Chondrocyte (in vitro differentiated cells): ENCODE measurements at regions not wholly inside any gene's neighbourhood (a gene's known extent, or its start where the extent isn't known, plus 50 kb on each side); places are given as distances from the start of the nearest gene placed in this dataset.

ENCODE experiments used
- DNase-seq: peaks from one replicate; pipeline ENCODE4 v3.0.0; 2021; ENCODE audit warnings: mixed read lengths, low spot score
- H3K27ac Mint-ChIP-seq: one replicate; pipeline ENCODE4 v1.8.0; 2021; ENCODE audit warnings: mild to moderate bottlenecking, moderate library complexity, mixed read lengths; ENCODE audit not compliant: unreplicated experiment
- H3K27me3 Mint-ChIP-seq: 2 replicates; pipeline ENCODE4 v1.8.0; 2021; ENCODE audit warnings: low read depth, mixed read lengths
- H3K36me3 Mint-ChIP-seq: 2 replicates; pipeline ENCODE4 v1.8.0; 2021; ENCODE audit warnings: low read depth, mixed read lengths
- H3K4me1 Mint-ChIP-seq: 2 replicates; pipeline ENCODE4 v1.8.0; 2021; ENCODE audit warnings: low read depth, mild to moderate bottlenecking, mixed read lengths
- H3K4me3 Mint-ChIP-seq: one replicate; pipeline ENCODE4 v1.8.0; 2021; ENCODE audit warnings: mild to moderate bottlenecking, moderate library complexity, mixed read lengths; ENCODE audit not compliant: unreplicated experiment
- H3K9me3 Mint-ChIP-seq: 2 replicates; pipeline ENCODE4 v1.8.0; 2021; ENCODE audit warnings: low read depth, mixed read lengths
- TF ChIP-seq, protein P1 (sequence below): fragments of 200-600 bp; sonication (generic); IDR thresholded peaks from 2 replicates; pipeline ENCODE4 v1.5.0; 2021; ENCODE audit warnings: antibody characterized with exemption, mild to moderate bottlenecking, moderate library complexity

DNA sequence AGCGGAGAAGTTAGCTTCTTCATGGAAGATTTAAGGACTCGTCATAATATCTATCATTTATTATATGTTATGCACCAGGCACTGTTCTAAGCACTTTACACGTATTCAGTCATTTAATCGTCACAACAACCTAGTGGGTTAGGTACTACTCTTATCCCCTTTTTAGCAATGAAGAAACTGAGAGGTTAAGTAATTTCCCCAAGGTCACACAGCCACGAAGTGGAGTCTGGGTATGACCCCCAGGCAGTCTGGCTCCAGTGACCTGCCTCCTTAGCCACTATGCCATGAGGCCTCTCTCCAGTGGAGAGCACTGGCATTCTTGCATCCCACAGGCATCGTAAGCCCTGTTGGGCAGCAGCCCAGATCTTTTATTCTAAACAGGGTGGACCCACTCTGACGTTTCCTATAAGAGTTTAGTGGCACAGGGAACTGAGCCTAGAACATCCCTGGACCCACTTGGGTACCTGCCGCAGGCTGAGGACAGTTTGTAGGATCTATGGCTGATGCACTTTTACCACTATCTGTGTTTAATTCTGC lies 123.0 kb downstream of the NAV1 start:
- Mint-ChIP-seq H3K4me3 (no peak overlapping the region), H3K9me3 (no peaks in the 10 kb centered on the region), H3K27ac (no peak overlapping the region), H3K27me3 (no peaks in the 10 kb centered on the region), H3K4me1 (peaks cover 59% of the 10 kb centered on the region), H3K36me3 (peaks cover 18% of the 10 kb centered on the region)
- no peak for DNase-seq
- TF ChIP-seq, protein P1, sequence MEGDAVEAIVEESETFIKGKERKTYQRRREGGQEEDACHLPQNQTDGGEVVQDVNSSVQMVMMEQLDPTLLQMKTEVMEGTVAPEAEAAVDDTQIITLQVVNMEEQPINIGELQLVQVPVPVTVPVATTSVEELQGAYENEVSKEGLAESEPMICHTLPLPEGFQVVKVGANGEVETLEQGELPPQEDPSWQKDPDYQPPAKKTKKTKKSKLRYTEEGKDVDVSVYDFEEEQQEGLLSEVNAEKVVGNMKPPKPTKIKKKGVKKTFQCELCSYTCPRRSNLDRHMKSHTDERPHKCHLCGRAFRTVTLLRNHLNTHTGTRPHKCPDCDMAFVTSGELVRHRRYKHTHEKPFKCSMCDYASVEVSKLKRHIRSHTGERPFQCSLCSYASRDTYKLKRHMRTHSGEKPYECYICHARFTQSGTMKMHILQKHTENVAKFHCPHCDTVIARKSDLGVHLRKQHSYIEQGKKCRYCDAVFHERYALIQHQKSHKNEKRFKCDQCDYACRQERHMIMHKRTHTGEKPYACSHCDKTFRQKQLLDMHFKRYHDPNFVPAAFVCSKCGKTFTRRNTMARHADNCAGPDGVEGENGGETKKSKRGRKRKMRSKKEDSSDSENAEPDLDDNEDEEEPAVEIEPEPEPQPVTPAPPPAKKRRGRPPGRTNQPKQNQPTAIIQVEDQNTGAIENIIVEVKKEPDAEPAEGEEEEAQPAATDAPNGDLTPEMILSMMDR = no peak

DNA sequence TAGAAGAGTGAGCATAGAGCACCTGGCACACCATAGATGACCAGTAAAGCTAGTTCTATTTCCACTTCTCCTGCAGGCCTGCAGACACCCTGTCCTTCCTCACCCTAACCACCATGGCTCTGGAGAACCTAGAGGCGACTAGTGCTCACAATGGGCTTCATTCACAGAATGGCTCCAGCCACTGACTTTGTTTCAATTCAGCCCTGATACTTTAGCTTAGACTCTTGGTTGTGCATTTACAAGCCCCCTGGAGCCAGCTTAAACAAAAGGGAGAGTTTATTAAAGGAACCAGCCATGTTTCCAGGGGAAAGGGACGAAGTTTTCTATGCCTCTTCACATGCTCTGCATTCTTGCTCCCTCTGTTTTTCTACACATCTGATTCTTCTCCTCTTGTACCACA lies 123.7 kb downstream of the NAV1 start:
- Mint-ChIP-seq H3K27ac (peak overlapping the region; percentile 27), H3K36me3 (peaks cover 17% of the 10 kb centered on the region), H3K4me3 (no peak overlapping the region), H3K4me1 (peaks cover 52% of the 10 kb centered on the region), H3K9me3 (no peaks in the 10 kb centered on the region), H3K27me3 (no peaks in the 10 kb centered on the region)
- DNase-seq = no peak
- TF ChIP-seq, protein P1 = no peak

DNA sequence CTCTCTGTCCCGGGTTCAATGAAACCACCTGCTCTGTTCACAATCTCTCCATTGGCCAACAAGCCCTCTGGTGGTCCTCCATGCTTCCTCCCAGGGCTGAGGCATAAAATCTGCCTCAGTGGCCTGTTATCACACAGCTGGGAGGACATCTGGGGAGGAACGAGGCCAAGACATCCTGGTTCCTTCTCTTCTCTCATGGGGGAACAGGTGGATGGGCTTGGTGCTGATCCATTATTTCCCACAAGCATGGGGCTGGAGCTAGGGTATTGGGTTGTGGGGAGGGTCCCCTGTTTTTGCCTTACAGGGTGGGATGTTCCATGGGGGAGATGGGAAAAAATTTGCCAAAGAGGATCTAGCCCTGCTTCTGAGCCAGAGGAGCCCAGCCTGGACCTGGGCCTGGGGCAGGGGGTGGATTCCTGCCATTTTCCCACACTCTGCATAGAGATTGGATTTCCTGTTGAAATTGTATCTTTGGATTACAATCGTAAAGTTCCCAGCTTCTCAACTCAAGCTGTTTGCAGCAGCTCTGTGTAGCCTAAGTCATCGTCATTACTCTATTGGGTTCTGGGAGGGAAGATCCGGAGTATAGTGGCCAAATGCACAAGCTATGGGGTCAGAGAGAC lies 124.7 kb downstream of the NAV1 start:
- Mint-ChIP-seq H3K27ac (no peak overlapping the region), H3K9me3 (no peaks in the 10 kb centered on the region), H3K27me3 (no peaks in the 10 kb centered on the region), H3K4me1 (peaks cover 48% of the 10 kb centered on the region), H3K36me3 (peaks cover 12% of the 10 kb centered on the region), H3K4me3 (no peak overlapping the region)
- DNase-seq = no peak
- TF ChIP-seq, protein P1 = no peak

DNA sequence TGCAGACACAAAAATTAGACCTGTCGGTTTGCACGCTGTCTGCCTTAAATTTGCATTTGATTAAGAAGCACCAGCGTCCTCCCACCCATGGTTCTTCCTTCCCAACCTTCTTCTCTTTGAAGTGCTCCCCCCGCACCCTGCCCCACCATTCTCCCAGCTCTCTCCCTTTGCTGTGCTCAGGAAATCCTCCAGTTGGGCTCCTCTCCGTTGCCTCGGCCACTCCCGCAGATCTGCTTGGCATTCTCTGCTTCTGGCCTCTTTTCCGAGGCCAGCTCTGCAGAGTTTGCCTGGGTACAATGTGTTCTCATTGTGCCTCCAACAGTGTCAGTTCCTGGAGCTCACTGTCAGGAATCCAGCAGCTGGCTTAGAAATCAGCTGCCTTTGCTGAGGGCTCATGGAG lies 126.1 kb downstream of the NAV1 start:
- Mint-ChIP-seq H3K27ac (peak overlapping the region; percentile 20), H3K9me3 (no peaks in the 10 kb centered on the region), H3K4me1 (peaks cover 48% of the 10 kb centered on the region), H3K4me3 (no peak overlapping the region), H3K36me3 (peaks cover 14% of the 10 kb centered on the region), H3K27me3 (no peaks in the 10 kb centered on the region)
- no peak for DNase-seq
- TF ChIP-seq, protein P1 = no peak

DNA sequence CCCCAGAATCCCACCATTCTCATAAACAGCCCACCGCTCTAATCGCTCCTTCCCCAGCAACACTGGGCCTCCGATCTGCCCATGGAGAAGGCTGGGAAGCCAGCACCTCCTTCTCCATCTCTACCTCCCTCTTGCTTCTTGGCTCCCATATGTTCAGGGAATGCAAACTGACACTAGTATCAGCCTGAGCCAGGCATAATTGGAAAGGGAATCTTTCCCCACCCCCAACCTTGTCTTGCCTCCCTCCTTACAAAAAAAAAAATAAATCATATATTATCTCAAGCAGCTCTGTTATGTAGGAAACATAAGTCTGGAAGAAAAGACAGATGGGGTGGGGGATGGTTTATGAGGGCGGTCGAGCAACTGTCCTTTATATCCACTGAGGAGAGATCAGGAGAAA lies 127.2 kb downstream of the NAV1 start:
- Mint-ChIP-seq H3K27me3 (no peaks in the 10 kb centered on the region), H3K4me1 (peaks cover 46% of the 10 kb centered on the region), H3K9me3 (no peaks in the 10 kb centered on the region), H3K27ac (no peak overlapping the region), H3K4me3 (no peak overlapping the region), H3K36me3 (peaks cover 14% of the 10 kb centered on the region)
- TF ChIP-seq, protein P1 = no peak
- DNase-seq = no peak
